WTC11 (cell line): ENCODE measurements at regions not wholly inside any gene's neighbourhood (a gene's known extent, or its start where the extent isn't known, plus 50 kb on each side); places are given as distances from the start of the nearest gene placed in this dataset.

Experiments used
- ATAC-seq: fragments of 200-7000 bp; cut with Tn5 transposase; 2 replicates; pipeline ENCODE4 v1.10.0; 2021; ENCODE audit warnings: mild to moderate bottlenecking, moderate library complexity
- CTCF ChIA-PET: fragments of 300-600 bp; sonication (Branson Sonifier 250); formaldehyde crosslinking; loops from one replicate; lab custom pipeline; 2021; ENCODE audit warnings: antibody characterized with exemption; lab: Charles Lee
- POLR2A ChIA-PET: fragments of 350-600 bp; sonication (Branson Sonifier 250); formaldehyde crosslinking; loops from one replicate; lab custom pipeline; 2021; ENCODE audit warnings: antibody characterized with exemption; lab: Charles Lee
- DNase-seq: peaks from one replicate; pipeline ENCODE4 v3.0.0; 2021; ENCODE audit warnings: low spot score
- H3K27ac Mint-ChIP-seq: 2 replicates; pipeline ENCODE4 v1.8.0; 2021; ENCODE audit warnings: mixed read lengths
- H3K27me3 Mint-ChIP-seq: 2 replicates; pipeline ENCODE4 v1.8.0; 2021; ENCODE audit warnings: low read depth, mild to moderate bottlenecking, moderate library complexity, mixed read lengths
- H3K36me3 Mint-ChIP-seq: 2 replicates; pipeline ENCODE4 v1.8.0; 2021; ENCODE audit warnings: mixed read lengths
- H3K4me1 Mint-ChIP-seq: 2 replicates; pipeline ENCODE4 v1.8.0; 2022; ENCODE audit warnings: mixed read lengths
- H3K4me3 Mint-ChIP-seq: 2 replicates; pipeline ENCODE4 v1.8.0; 2021; ENCODE audit warnings: mild to moderate bottlenecking, moderate library complexity, mixed read lengths
- H3K9me3 Mint-ChIP-seq: 2 replicates; pipeline ENCODE4 v1.8.0; 2021; ENCODE audit warnings: mixed read lengths
- E2F5 ChIP-seq: sonication (generic); formaldehyde crosslinking; IDR thresholded peaks from 2 replicates; pipeline ENCODE4 v1.8.1; 2022; ENCODE audit warnings: mild to moderate bottlenecking, moderate library complexity, missing genetic modification reagents
- FOXP4 ChIP-seq: sonication (generic); formaldehyde crosslinking; IDR thresholded peaks from 2 replicates; pipeline ENCODE4 v1.8.0; 2022; ENCODE audit warnings: mild to moderate bottlenecking, missing genetic modification reagents
- JUN ChIP-seq: sonication (generic); formaldehyde crosslinking; IDR thresholded peaks from 2 replicates; pipeline ENCODE4 v1.8.0; 2023; ENCODE audit warnings: mild to moderate bottlenecking, missing genetic modification reagents
- MXD4 ChIP-seq: fragments of 250-450 bp; sonication (Bioruptor Pico); IDR thresholded peaks from 2 replicates; pipeline ENCODE4 v1.8.0; 2021; ENCODE audit warnings: mild to moderate bottlenecking, moderate library complexity, borderline replicate concordance
- NFATC4 ChIP-seq: fragments of 250-450 bp; sonication (Bioruptor Pico); IDR thresholded peaks from 2 replicates; pipeline ENCODE4 v1.9.0; 2021; ENCODE audit warnings: mild to moderate bottlenecking
- NR1H2 ChIP-seq: sonication (generic); formaldehyde crosslinking; IDR thresholded peaks from 2 replicates; pipeline ENCODE4 v1.9.0; 2021; ENCODE audit warnings: mild to moderate bottlenecking, moderate library complexity, missing genetic modification reagents
- SMAD3 ChIP-seq: sonication (generic); formaldehyde crosslinking; IDR thresholded peaks from 2 replicates; pipeline ENCODE4 v1.8.0; 2022; ENCODE audit warnings: missing genetic modification reagents, mild to moderate bottlenecking, borderline replicate concordance
- USF1 ChIP-seq: sonication (generic); formaldehyde crosslinking; IDR thresholded peaks from 2 replicates; pipeline ENCODE4 v1.8.0; 2022; ENCODE audit warnings: mild to moderate bottlenecking, missing genetic modification reagents
- ZNF138 ChIP-seq: sonication (generic); formaldehyde crosslinking; conservative IDR thresholded peaks from 2 replicates; pipeline ENCODE4 v1.8.1; 2022; ENCODE audit warnings: mild to moderate bottlenecking, moderate library complexity, missing genetic modification reagents
- ZNF425 ChIP-seq: fragments of 250-450 bp; sonication (Bioruptor Pico); conservative IDR thresholded peaks from 2 replicates; pipeline ENCODE4 v1.9.0; 2021; ENCODE audit warnings: mild to moderate bottlenecking
- TF ChIP-seq, protein P1 (sequence below): sonication (generic); formaldehyde crosslinking; IDR thresholded peaks from 2 replicates; pipeline ENCODE4 v1.8.0; 2023; ENCODE audit warnings: mild to moderate bottlenecking, missing genetic modification reagents
- TF ChIP-seq, protein P2 (sequence below): sonication (generic); formaldehyde crosslinking; conservative IDR thresholded peaks from 2 replicates; pipeline ENCODE4 v1.8.1; 2022; ENCODE audit warnings: mild to moderate bottlenecking, missing genetic modification reagents
- TF ChIP-seq, protein P3 (sequence below): sonication (generic); formaldehyde crosslinking; IDR thresholded peaks from 2 replicates; pipeline ENCODE4 v1.8.1; 2023; ENCODE audit warnings: mild to moderate bottlenecking, moderate library complexity, missing genetic modification reagents
- TF ChIP-seq, protein P4 (sequence below): sonication (generic); formaldehyde crosslinking; IDR thresholded peaks from 2 replicates; pipeline ENCODE4 v1.8.1; 2023; ENCODE audit warnings: mild to moderate bottlenecking, missing genetic modification reagents
- TF ChIP-seq, protein P5 (sequence below): sonication (generic); formaldehyde crosslinking; IDR thresholded peaks from 2 replicates; pipeline ENCODE4 v1.8.1; 2023; ENCODE audit warnings: mild to moderate bottlenecking, missing genetic modification reagents, moderate library complexity

DNA sequence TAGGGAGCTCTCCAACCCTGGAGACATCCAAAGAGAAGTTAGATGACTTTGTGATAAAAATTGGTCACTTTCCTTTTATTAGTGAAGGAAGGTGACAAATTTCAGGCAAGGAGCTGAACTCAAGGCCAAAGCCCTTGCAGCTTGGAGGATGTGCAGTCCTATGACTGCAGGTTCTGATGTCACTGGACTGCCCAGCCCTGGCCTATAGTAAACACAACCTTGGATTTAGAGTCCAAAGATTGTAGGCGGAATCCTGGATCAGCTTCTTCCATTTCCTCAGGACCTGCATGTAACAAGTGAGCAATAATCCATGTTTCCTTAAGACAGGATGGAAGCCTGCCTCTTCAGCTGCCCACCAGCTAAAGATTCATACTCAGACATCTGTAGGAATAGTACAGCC lies 169.3 kb upstream of the ZC3H12A start (continued):
- no peak for TF ChIP-seq ZNF425 (CRISPR knock-in tag)

DNA sequence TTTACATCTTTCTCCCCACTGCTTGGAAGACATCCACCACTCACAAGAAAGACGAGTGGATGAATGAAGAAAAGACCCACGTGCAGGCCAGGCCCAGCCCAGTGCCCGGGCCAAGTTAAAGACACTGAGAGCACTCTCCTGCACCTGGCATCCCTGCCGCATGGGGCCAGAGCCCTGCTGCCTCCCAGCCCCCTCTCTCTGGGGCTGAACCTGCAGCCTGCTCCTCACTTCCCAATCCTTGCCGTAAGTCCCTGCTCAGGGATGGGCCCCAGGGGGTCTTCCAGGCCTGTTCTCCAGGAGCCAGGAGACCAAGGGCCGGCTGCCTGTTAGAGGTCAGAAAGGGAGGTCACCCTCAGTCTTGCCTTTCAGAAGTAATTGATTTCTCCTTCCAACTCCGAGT lies 168.5 kb upstream of the ZC3H12A start:
- no peaks in the 10 kb centered on the region for H3K36me3 Mint-ChIP-seq
- POLR2A ChIA-PET, result no interaction called here
- TF ChIP-seq E2F5, result no peak
- TF ChIP-seq ZNF138 (CRISPR knock-in tag), result no peak
- TF ChIP-seq, protein P1, sequence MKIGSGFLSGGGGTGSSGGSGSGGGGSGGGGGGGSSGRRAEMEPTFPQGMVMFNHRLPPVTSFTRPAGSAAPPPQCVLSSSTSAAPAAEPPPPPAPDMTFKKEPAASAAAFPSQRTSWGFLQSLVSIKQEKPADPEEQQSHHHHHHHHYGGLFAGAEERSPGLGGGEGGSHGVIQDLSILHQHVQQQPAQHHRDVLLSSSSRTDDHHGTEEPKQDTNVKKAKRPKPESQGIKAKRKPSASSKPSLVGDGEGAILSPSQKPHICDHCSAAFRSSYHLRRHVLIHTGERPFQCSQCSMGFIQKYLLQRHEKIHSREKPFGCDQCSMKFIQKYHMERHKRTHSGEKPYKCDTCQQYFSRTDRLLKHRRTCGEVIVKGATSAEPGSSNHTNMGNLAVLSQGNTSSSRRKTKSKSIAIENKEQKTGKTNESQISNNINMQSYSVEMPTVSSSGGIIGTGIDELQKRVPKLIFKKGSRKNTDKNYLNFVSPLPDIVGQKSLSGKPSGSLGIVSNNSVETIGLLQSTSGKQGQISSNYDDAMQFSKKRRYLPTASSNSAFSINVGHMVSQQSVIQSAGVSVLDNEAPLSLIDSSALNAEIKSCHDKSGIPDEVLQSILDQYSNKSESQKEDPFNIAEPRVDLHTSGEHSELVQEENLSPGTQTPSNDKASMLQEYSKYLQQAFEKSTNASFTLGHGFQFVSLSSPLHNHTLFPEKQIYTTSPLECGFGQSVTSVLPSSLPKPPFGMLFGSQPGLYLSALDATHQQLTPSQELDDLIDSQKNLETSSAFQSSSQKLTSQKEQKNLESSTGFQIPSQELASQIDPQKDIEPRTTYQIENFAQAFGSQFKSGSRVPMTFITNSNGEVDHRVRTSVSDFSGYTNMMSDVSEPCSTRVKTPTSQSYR, result no peak
- TF ChIP-seq SMAD3 (CRISPR knock-in tag), result no peak
- no peak for TF ChIP-seq FOXP4 (CRISPR knock-in tag)
- no peak for TF ChIP-seq MXD4
- no peak for TF ChIP-seq USF1 (CRISPR knock-in tag)
- TF ChIP-seq, all 79 proteins: peak for 0
- ATAC-seq (peak; percentile 39), DNase-seq (no peak)
- CTCF ChIA-PET, result no interaction called here
- H3K9me3 Mint-ChIP-seq, result no peaks in the 10 kb centered on the region
- peaks cover 10% of the 10 kb centered on the region for H3K27me3 Mint-ChIP-seq
- no peak overlapping the region for H3K27ac Mint-ChIP-seq
- H3K4me1 Mint-ChIP-seq, result peaks cover 24% of the 10 kb centered on the region
- no peak overlapping the region for H3K4me3 Mint-ChIP-seq

DNA sequence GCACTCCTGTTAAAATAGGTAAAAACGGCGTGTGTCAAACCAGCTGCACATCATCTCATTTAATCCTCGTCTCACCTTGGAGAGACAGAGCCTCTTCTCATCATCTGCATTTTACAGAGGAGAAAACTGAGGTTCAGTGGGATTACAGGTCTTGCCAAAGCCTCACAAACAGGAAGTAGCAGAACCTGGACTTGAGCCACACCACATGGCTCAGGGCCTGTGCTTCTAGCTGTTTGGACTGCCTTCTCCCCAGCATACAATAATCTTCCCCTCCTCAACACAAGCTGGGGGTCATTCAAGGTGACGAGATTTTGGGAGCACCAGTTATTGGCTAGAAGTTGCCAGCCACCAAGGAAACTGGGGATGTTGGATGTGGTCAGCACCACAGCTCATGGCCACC lies 167.9 kb upstream of the ZC3H12A start:
- Mint-ChIP-seq H3K4me3 (no peak overlapping the region), H3K27ac (no peak overlapping the region), H3K27me3 (peaks cover 10% of the 10 kb centered on the region), H3K9me3 (no peaks in the 10 kb centered on the region), H3K36me3 (no peaks in the 10 kb centered on the region), H3K4me1 (peaks cover 24% of the 10 kb centered on the region)
- ChIA-PET CTCF (interaction anchor here (0.9 kb wide), 1 partner anchor 9 kb away, joined by 5 read pairs; no protein-coding TSS in a partner anchor), POLR2A (no interaction called here)
- DNase-seq (no peak), ATAC-seq (no peak)
- TF ChIP-seq MXD4 (no peak), NR1H2 (CRISPR knock-in tag) (no peak), NFATC4 (no peak), JUN (CRISPR knock-in tag) (no peak), SMAD3 (CRISPR knock-in tag) (no peak)
- TF ChIP-seq, protein P2, sequence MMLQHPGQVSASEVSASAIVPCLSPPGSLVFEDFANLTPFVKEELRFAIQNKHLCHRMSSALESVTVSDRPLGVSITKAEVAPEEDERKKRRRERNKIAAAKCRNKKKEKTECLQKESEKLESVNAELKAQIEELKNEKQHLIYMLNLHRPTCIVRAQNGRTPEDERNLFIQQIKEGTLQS (CRISPR knock-in tag), result no peak
- TF ChIP-seq, protein P3, sequence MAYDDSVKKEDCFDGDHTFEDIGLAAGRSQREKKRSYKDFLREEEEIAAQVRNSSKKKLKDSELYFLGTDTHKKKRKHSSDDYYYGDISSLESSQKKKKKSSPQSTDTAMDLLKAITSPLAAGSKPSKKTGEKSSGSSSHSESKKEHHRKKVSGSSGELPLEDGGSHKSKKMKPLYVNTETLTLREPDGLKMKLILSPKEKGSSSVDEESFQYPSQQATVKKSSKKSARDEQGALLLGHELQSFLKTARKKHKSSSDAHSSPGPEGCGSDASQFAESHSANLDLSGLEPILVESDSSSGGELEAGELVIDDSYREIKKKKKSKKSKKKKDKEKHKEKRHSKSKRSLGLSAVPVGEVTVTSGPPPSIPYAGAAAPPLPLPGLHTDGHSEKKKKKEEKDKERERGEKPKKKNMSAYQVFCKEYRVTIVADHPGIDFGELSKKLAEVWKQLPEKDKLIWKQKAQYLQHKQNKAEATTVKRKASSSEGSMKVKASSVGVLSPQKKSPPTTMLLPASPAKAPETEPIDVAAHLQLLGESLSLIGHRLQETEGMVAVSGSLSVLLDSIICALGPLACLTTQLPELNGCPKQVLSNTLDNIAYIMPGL, result no peak
- TF ChIP-seq, protein P4, sequence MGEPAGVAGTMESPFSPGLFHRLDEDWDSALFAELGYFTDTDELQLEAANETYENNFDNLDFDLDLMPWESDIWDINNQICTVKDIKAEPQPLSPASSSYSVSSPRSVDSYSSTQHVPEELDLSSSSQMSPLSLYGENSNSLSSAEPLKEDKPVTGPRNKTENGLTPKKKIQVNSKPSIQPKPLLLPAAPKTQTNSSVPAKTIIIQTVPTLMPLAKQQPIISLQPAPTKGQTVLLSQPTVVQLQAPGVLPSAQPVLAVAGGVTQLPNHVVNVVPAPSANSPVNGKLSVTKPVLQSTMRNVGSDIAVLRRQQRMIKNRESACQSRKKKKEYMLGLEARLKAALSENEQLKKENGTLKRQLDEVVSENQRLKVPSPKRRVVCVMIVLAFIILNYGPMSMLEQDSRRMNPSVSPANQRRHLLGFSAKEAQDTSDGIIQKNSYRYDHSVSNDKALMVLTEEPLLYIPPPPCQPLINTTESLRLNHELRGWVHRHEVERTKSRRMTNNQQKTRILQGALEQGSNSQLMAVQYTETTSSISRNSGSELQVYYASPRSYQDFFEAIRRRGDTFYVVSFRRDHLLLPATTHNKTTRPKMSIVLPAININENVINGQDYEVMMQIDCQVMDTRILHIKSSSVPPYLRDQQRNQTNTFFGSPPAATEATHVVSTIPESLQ (CRISPR knock-in tag), result no peak
- TF ChIP-seq, protein P5, sequence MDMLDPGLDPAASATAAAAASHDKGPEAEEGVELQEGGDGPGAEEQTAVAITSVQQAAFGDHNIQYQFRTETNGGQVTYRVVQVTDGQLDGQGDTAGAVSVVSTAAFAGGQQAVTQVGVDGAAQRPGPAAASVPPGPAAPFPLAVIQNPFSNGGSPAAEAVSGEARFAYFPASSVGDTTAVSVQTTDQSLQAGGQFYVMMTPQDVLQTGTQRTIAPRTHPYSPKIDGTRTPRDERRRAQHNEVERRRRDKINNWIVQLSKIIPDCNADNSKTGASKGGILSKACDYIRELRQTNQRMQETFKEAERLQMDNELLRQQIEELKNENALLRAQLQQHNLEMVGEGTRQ (CRISPR knock-in tag), result no peak
